Endothelial cell of umbilical vein (primary cell): ENCODE measurements at regions not wholly inside any gene's neighbourhood (a gene's known extent, or its start where the extent isn't known, plus 50 kb on each side); places are given as distances from the start of the nearest gene placed in this dataset.

Experiments
- BruUV-seq: library from RNA; stranded (reverse); fragments of 400-500 nt; replicated peaks from 2 replicates; lab custom pipeline; 2021; lab: Mats Ljungman, UMichigan
- CTCF ChIA-PET: fragments of 300-600, 350-600 bp; sonication (Branson Sonifier 250); formaldehyde crosslinking; loops from one replicate; lab custom pipeline; 2021; ENCODE audit warnings: antibody characterized with exemption, inconsistent platforms; lab: Charles Lee
- POLR2A ChIA-PET: fragments of 300-600, 350-600 bp; sonication (Branson Sonifier 250); formaldehyde crosslinking; loops from one replicate; lab custom pipeline; 2021; ENCODE audit warnings: antibody characterized with exemption, inconsistent platforms; lab: Charles Lee
- DNase-seq: peaks from one replicate; pipeline ENCODE4 v3.0.0-alpha.2; 2011; ENCODE audit warnings: low read depth, low spot score
- FAIRE-seq: peaks from 2 replicates; lab custom pipeline; 2011; peaks lifted over from hg19 to GRCh38; lab: Jason Lieb, UNC
- H2AFZ ChIP-seq: 2 replicates; pipeline ENCODE4 v1.6.0; 2012; ENCODE audit warnings: low read depth, low read length, control low read depth, inconsistent platforms
- H3K27ac ChIP-seq: 2 replicates; pipeline ENCODE4 v1.5.1; 2011; ENCODE audit warnings: low read depth, mild to moderate bottlenecking, control low read depth, low read length, moderate library complexity; ENCODE audit not compliant: insufficient read depth
- H3K27me3 ChIP-seq, 2 experiments: 2 replicates each; pipeline versions ENCODE4 v1.6.0 to v1.6.1; 2011; ENCODE audit warnings: low read length in 2 of 2, mixed read lengths in 1 of 2; ENCODE audit not compliant: control insufficient read depth in 2 of 2, insufficient read depth in 2 of 2
- H3K36me3 ChIP-seq, 2 experiments: 2 replicates in 1 of 2; 3 replicates in 1 of 2; pipeline ENCODE4 v1.5.1; 2011; ENCODE audit warnings: low read length in 2 of 2, mild to moderate bottlenecking in 1 of 2, moderate library complexity in 1 of 2; ENCODE audit not compliant: control insufficient read depth in 2 of 2, insufficient read depth in 2 of 2; ENCODE audit errors: extremely low read depth in 1 of 2
- H3K4me1 ChIP-seq: 3 replicates; pipeline ENCODE4 v1.5.1; 2011; ENCODE audit warnings: mild to moderate bottlenecking, low read length; ENCODE audit not compliant: control insufficient read depth, insufficient read depth; ENCODE audit errors: extremely low read depth
- H3K4me2 ChIP-seq: 2 replicates; pipeline ENCODE4 v1.6.1; 2011; ENCODE audit warnings: low read length, control low read depth, mixed read lengths; ENCODE audit not compliant: insufficient read depth
- H3K4me3 ChIP-seq, 3 experiments: fragments of 200-600 bp in 1 of 3; sonication (generic), shearing (Covaris generic) in 1 of 3; replicated peaks in 1 of 3; 2 replicates each; pipeline ENCODE4 v1.5.1; 2011 to 2016; ENCODE audit warnings: control low read depth in 3 of 3, low read length in 3 of 3, mild to moderate bottlenecking in 2 of 3, inconsistent platforms in 1 of 3, low read depth in 1 of 3, moderate library complexity in 1 of 3; ENCODE audit not compliant: insufficient read depth in 1 of 3
- H3K79me2 ChIP-seq: 2 replicates; pipeline ENCODE4 v1.6.0; 2012; ENCODE audit warnings: low read length, inconsistent platforms; ENCODE audit not compliant: control insufficient read depth, insufficient read depth
- H3K9ac ChIP-seq: replicated peaks from 2 replicates; pipeline ENCODE3; 2011; ENCODE audit warnings: low read length, control low read depth; ENCODE audit not compliant: insufficient read depth; ENCODE audit errors: extremely low read depth
- H3K9me1 ChIP-seq: replicated peaks from 3 replicates; pipeline ENCODE4 v1.6.0; 2011; ENCODE audit warnings: mild to moderate bottlenecking, low read length; ENCODE audit not compliant: control insufficient read depth, insufficient read depth; ENCODE audit errors: extremely low read depth
- H3K9me3 ChIP-seq: replicated peaks from 2 replicates; pipeline ENCODE4 v1.5.1; 2012; ENCODE audit warnings: low read length, inconsistent platforms; ENCODE audit not compliant: control insufficient read depth, insufficient read depth
- H4K20me1 ChIP-seq: replicated peaks from 2 replicates; pipeline ENCODE3; 2011; ENCODE audit warnings: mild to moderate bottlenecking, low read length; ENCODE audit not compliant: control insufficient read depth, insufficient read depth; ENCODE audit errors: extremely low read depth
- CTCF ChIP-seq, 2 donors: IDR thresholded peaks; 1 replicate in 1 of 2; 2 replicates in 1 of 2; pipeline ENCODE4 v1.5.1; 2011; ENCODE audit warnings: low read length in 2 of 2, mild to moderate bottlenecking in 2 of 2, moderate library complexity in 2 of 2, control low read depth in 1 of 2, inconsistent platforms in 1 of 2, low read depth in 1 of 2; ENCODE audit not compliant: insufficient read depth in 1 of 2; ENCODE audit errors: extremely low read depth in 1 of 2
- EZH2 ChIP-seq: IDR thresholded peaks from 2 replicates; pipeline ENCODE4 v1.6.1; 2012; ENCODE audit warnings: borderline replicate concordance, low read depth, mild to moderate bottlenecking, moderate library complexity, low read length, inconsistent platforms; ENCODE audit not compliant: severe bottlenecking
- FOS ChIP-seq: IDR thresholded peaks from 2 replicates; pipeline ENCODE4 v1.6.1; 2011; ENCODE audit warnings: mild to moderate bottlenecking, low read length, moderate library complexity, borderline replicate concordance; ENCODE audit not compliant: insufficient read depth
- GATA2 ChIP-seq: IDR thresholded peaks from 2 replicates; pipeline ENCODE4 v1.7.0; 2011; ENCODE audit warnings: low read depth, mild to moderate bottlenecking, moderate library complexity, mixed read lengths, low read length; ENCODE audit not compliant: insufficient read length, insufficient read depth
- JUN ChIP-seq: IDR thresholded peaks from 2 replicates; pipeline ENCODE4 v1.6.1; 2011; ENCODE audit warnings: borderline replicate concordance, low read depth; ENCODE audit not compliant: insufficient read length, insufficient read depth
- MAX ChIP-seq: IDR thresholded peaks from 2 replicates; pipeline ENCODE4 v1.6.1; 2011; ENCODE audit not compliant: insufficient read depth, insufficient read length
- MYC ChIP-seq: IDR thresholded peaks from one replicate; pipeline ENCODE4 v1.6.1; 2011; ENCODE audit warnings: mild to moderate bottlenecking, low read depth, low read length
- POLR2A ChIP-seq: IDR thresholded peaks from 2 replicates; pipeline ENCODE4 v1.6.1; 2012; ENCODE audit warnings: low read depth, mild to moderate bottlenecking, control low read depth, low read length
- POLR2AphosphoS5 ChIP-seq: IDR thresholded peaks from 2 replicates; pipeline ENCODE4 v1.6.1; 2012; ENCODE audit warnings: low read depth, mild to moderate bottlenecking, control low read depth, low read length, moderate library complexity; ENCODE audit not compliant: insufficient read depth
- dilution Hi-C: fragments of 300-500 bp; cut with MboI; formaldehyde crosslinking; loops from one replicate; pipeline ENCODE4 v1.15.0; 2019; ENCODE audit warnings: low sequenced_read_pairs; ENCODE audit not compliant: extremely low pct_ligation_motif_present
- intact Hi-C: fragments of 100-400 bp; cut with micrococcal nuclease; formaldehyde crosslinking; loops from one replicate; pipeline ENCODE4 v1.10.0; 2022

- dilution Hi-C loops: no loop called here
- ChIA-PET CTCF (interaction anchor here (3.1 kb wide), 1 partner anchor 34 kb away, joined by 27 read pairs; no protein-coding TSS in a partner anchor), POLR2A (no interaction called here)
- no peaks in the 10 kb centered on the region for H3K9me3 ChIP-seq
- TF ChIP-seq MAX: no peak
- no peak for TF ChIP-seq MYC
- TF ChIP-seq POLR2A: no peak
- TF ChIP-seq GATA2: no peak
- no peak for TF ChIP-seq FOS
- no peak for TF ChIP-seq POLR2AphosphoS5
- TF ChIP-seq EZH2: no peak
- no peak for TF ChIP-seq CTCF (IDR thresholded peaks at IDR 0.05; ENCODE audit: extremely low read depth in 1 of 2, insufficient read depth in 1 of 2, low read depth in 1 of 2, low read length in 2 of 2)
- no peak for TF ChIP-seq JUN
- H3K27me3 ChIP-seq: no peaks in the 10 kb centered on the region
- no peak overlapping the region for H3K9ac ChIP-seq
- no peak overlapping the region for H3K4me3 ChIP-seq
- DNase-seq (no peak), FAIRE-seq (no peak)
- no peaks in the 10 kb centered on the region for H3K4me1 ChIP-seq
- H3K9me1 ChIP-seq: no peaks in the 10 kb centered on the region
- H3K79me2 ChIP-seq: no peaks in the 10 kb centered on the region
- H3K36me3 ChIP-seq: no peaks in the 10 kb centered on the region
- no peaks in the 10 kb centered on the region for H4K20me1 ChIP-seq
- no peak overlapping the region for H3K4me2 ChIP-seq
- no peak overlapping the region for H3K27ac ChIP-seq
- intact Hi-C loops: no loop called here
- BruUV-seq: no TSS peak
- no peak overlapping the region for H2AFZ ChIP-seq
These were observed 303.9 kb upstream of the KCND2 start for GRCh38 chr7:119969054-119969453.
